ENCODE measurements at regions not wholly inside any gene's neighbourhood (a gene's known extent, or its start where the extent isn't known, plus 50 kb on each side); places are given as distances from the start of the nearest gene placed in this dataset.

GRCh38 chr17:51347851-51348584 lies 87.7 kb downstream of the UTP18 start:
- no peak overlapping the region for H3K27ac ChIP-seq
- H3K4me3 ChIP-seq, result no peak overlapping the region
- H3K9ac ChIP-seq (ENCODE audit: insufficient read length), result no peak overlapping the region
- no peaks in the 10 kb centered on the region for H3K36me3 ChIP-seq (ENCODE audit: insufficient read depth, low read length)
- no peak for TF ChIP-seq FOXP2 (optimal IDR thresholded peaks at IDR 0.05; ENCODE audit: control extremely low read depth, extremely low read length, insufficient read depth)
- no peak for TF ChIP-seq POLR2AphosphoS5 (IDR thresholded peaks at IDR 0.05; ENCODE audit: borderline replicate concordance, low read depth, low read length)
- TF ChIP-seq EZH2 (IDR thresholded peaks at IDR 0.05), result no peak
- H3K9me3 ChIP-seq (ENCODE audit: low read depth, low read length), result no peaks in the 10 kb centered on the region
- DNase-seq (ENCODE audit: low read depth, low spot score), result no peak

- no peaks in the 10 kb centered on the region for H3K9me3 ChIP-seq (ENCODE audit: low read depth, low read length)
- TF ChIP-seq POLR2AphosphoS5 (IDR thresholded peaks at IDR 0.05; ENCODE audit: borderline replicate concordance, low read depth, low read length) (no peak), FOXP2 (optimal IDR thresholded peaks at IDR 0.05; ENCODE audit: control extremely low read depth, extremely low read length, insufficient read depth) (no peak), EZH2 (IDR thresholded peaks at IDR 0.05) (no peak)
- H3K4me3 ChIP-seq, result no peak overlapping the region
- H3K36me3 ChIP-seq (ENCODE audit: insufficient read depth, low read length), result no peaks in the 10 kb centered on the region
- no peak overlapping the region for H3K27ac ChIP-seq
- no peak overlapping the region for H3K9ac ChIP-seq (ENCODE audit: insufficient read length)
- no peak for DNase-seq (ENCODE audit: low read depth, low spot score)
Observed at GRCh38 chr17:51351080-51351479, 90.7 kb downstream of the UTP18 start.

GRCh38 chr17:51351890-51352289 lies 91.5 kb downstream of the UTP18 start:
- no peak overlapping the region for H3K27ac ChIP-seq
- no peaks in the 10 kb centered on the region for H3K9me3 ChIP-seq (ENCODE audit: low read depth, low read length)
- no peak for DNase-seq (ENCODE audit: low read depth, low spot score)
- H3K36me3 ChIP-seq (ENCODE audit: insufficient read depth, low read length), result no peaks in the 10 kb centered on the region
- TF ChIP-seq POLR2AphosphoS5 (IDR thresholded peaks at IDR 0.05; ENCODE audit: borderline replicate concordance, low read depth, low read length) (no peak), EZH2 (IDR thresholded peaks at IDR 0.05) (no peak), FOXP2 (optimal IDR thresholded peaks at IDR 0.05; ENCODE audit: control extremely low read depth, extremely low read length, insufficient read depth) (no peak)
- no peak overlapping the region for H3K9ac ChIP-seq (ENCODE audit: insufficient read length)
- H3K4me3 ChIP-seq, result no peak overlapping the region

- TF ChIP-seq FOXP2 (optimal IDR thresholded peaks at IDR 0.05; ENCODE audit: control extremely low read depth, extremely low read length, insufficient read depth) (no peak), EZH2 (IDR thresholded peaks at IDR 0.05) (no peak), POLR2AphosphoS5 (IDR thresholded peaks at IDR 0.05; ENCODE audit: borderline replicate concordance, low read depth, low read length) (no peak)
- no peak overlapping the region for H3K4me3 ChIP-seq
- no peaks in the 10 kb centered on the region for H3K9me3 ChIP-seq (ENCODE audit: low read depth, low read length)
- H3K36me3 ChIP-seq (ENCODE audit: insufficient read depth, low read length), result no peaks in the 10 kb centered on the region
- DNase-seq (ENCODE audit: low read depth, low spot score), result no peak
- no peak overlapping the region for H3K9ac ChIP-seq (ENCODE audit: insufficient read length)
- no peak overlapping the region for H3K27ac ChIP-seq
Observed at GRCh38 chr17:51352798-51353197, 92.5 kb downstream of the UTP18 start.

GRCh38 chr17:51353296-51353695 lies 93.0 kb downstream of the UTP18 start:
- no peak overlapping the region for H3K9ac ChIP-seq (ENCODE audit: insufficient read length)
- H3K4me3 ChIP-seq, result no peak overlapping the region
- no peak for DNase-seq (ENCODE audit: low read depth, low spot score)
- H3K36me3 ChIP-seq (ENCODE audit: insufficient read depth, low read length), result no peaks in the 10 kb centered on the region
- H3K27ac ChIP-seq, result no peak overlapping the region
- TF ChIP-seq POLR2AphosphoS5 (IDR thresholded peaks at IDR 0.05; ENCODE audit: borderline replicate concordance, low read depth, low read length), result no peak
- H3K9me3 ChIP-seq (ENCODE audit: low read depth, low read length), result no peaks in the 10 kb centered on the region

- Histone ChIP-seq H3K27ac (no peak overlapping the region), H3K9me3 (ENCODE audit: low read depth, low read length) (no peaks in the 10 kb centered on the region), H3K9ac (ENCODE audit: insufficient read length) (no peak overlapping the region), H3K36me3 (ENCODE audit: insufficient read depth, low read length) (no peaks in the 10 kb centered on the region), H3K4me3 (no peak overlapping the region)
- TF ChIP-seq FOXP2 (optimal IDR thresholded peaks at IDR 0.05; ENCODE audit: control extremely low read depth, extremely low read length, insufficient read depth) (no peak), POLR2AphosphoS5 (IDR thresholded peaks at IDR 0.05; ENCODE audit: borderline replicate concordance, low read depth, low read length) (no peak), EZH2 (IDR thresholded peaks at IDR 0.05) (no peak)
- no peak for DNase-seq (ENCODE audit: low read depth, low spot score)
Observed at GRCh38 chr17:51354936-51355335, 94.6 kb downstream of the UTP18 start.

GRCh38 chr17:51355441-51356410 lies 95.4 kb downstream of the UTP18 start:
- H3K4me3 ChIP-seq, result no peak overlapping the region
- H3K36me3 ChIP-seq (ENCODE audit: insufficient read depth, low read length), result no peaks in the 10 kb centered on the region
- H3K9me3 ChIP-seq (ENCODE audit: low read depth, low read length), result no peaks in the 10 kb centered on the region
- no peak for DNase-seq (ENCODE audit: low read depth, low spot score)
- TF ChIP-seq POLR2AphosphoS5 (IDR thresholded peaks at IDR 0.05; ENCODE audit: borderline replicate concordance, low read depth, low read length) (no peak), EZH2 (IDR thresholded peaks at IDR 0.05) (no peak), FOXP2 (optimal IDR thresholded peaks at IDR 0.05; ENCODE audit: control extremely low read depth, extremely low read length, insufficient read depth) (no peak)
- H3K27ac ChIP-seq, result no peak overlapping the region
- H3K9ac ChIP-seq (ENCODE audit: insufficient read length), result no peak overlapping the region

GRCh38 chr17:51359055-51359454 lies 98.7 kb downstream of the UTP18 start:
- H3K27ac ChIP-seq, result no peak overlapping the region
- no peak for DNase-seq (ENCODE audit: low read depth, low spot score)

More at GRCh38 chr17:51359055-51359454, 98.7 kb downstream of the UTP18 start:
- Histone ChIP-seq H3K9ac (ENCODE audit: insufficient read length) (no peak overlapping the region), H3K36me3 (ENCODE audit: insufficient read depth, low read length) (no peaks in the 10 kb centered on the region), H3K4me3 (no peak overlapping the region), H3K9me3 (ENCODE audit: low read depth, low read length) (no peaks in the 10 kb centered on the region)
- no peak for TF ChIP-seq EZH2 (IDR thresholded peaks at IDR 0.05)
